HG02885 (cell line): ENCODE measurements at regions not wholly inside any gene's neighbourhood (a gene's known extent, or its start where the extent isn't known, plus 50 kb on each side); places are given as distances from the start of the nearest gene placed in this dataset.
"Not testable (repeated sequence)": the region's sequence is repeated elsewhere in the genome, so short reads cannot be mapped to it uniquely, and the experiment has no call there.

Source experiments
- ATAC-seq: cut with Tn5 transposase; IDR thresholded peaks from one replicate; pipeline ENCODE4 v1.9.1; 2021; ENCODE audit warnings: mild to moderate bottlenecking; ENCODE audit not compliant: unreplicated experiment, poor library complexity

GRCh38 chr4:22627851-22628250 lies 64.9 kb upstream of the GBA3 start:
- ATAC-seq, result not testable (repeated sequence)

GRCh38 chr4:22630161-22630975 lies 62.4 kb upstream of the GBA3 start:
- not testable (repeated sequence) for ATAC-seq

DNA sequence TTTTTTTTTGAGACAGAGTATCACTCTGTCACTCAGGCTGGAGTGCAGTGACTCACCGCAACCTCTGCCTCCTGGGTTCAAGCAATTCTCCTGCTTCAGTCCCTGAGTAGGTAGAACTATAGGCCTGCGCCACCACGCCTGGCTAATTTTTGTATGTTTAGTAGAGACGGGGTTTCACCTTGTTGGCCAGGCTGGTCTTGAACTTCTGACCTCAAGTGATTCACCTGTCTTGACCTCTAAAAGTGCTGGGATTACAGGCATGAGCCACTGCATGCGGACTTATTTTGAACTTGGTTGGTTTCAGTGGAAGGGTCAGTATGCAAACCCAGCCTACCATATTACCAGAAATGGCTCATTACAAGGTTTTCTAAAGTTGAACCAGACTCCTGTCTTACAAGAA lies 61.6 kb upstream of the GBA3 start:
- not testable (repeated sequence) for ATAC-seq

GRCh38 chr4:22634541-22635181 lies 58.1 kb upstream of the GBA3 start:
- ATAC-seq, result no peak

GRCh38 chr4:22635182-22635549 lies 57.6 kb upstream of the GBA3 start:
- not testable (repeated sequence) for ATAC-seq

- no peak for ATAC-seq
These were observed 57.0 kb upstream of the GBA3 start for GRCh38 chr4:22635692-22636091.

GRCh38 chr4:22637306-22637705 lies 55.4 kb upstream of the GBA3 start:
- no peak for ATAC-seq
